Left forelimb (tissue), 1 donor: ENCODE measurements at regions not wholly inside any gene's neighbourhood (a gene's known extent, or its start where the extent isn't known, plus 50 kb on each side); places are given as distances from the start of the nearest gene placed in this dataset.

Experiments
- DNase-seq: peaks from one replicate; pipeline ENCODE4 v3.0.0-alpha.2; 2018; ENCODE audit warnings: low spot score

DNA sequence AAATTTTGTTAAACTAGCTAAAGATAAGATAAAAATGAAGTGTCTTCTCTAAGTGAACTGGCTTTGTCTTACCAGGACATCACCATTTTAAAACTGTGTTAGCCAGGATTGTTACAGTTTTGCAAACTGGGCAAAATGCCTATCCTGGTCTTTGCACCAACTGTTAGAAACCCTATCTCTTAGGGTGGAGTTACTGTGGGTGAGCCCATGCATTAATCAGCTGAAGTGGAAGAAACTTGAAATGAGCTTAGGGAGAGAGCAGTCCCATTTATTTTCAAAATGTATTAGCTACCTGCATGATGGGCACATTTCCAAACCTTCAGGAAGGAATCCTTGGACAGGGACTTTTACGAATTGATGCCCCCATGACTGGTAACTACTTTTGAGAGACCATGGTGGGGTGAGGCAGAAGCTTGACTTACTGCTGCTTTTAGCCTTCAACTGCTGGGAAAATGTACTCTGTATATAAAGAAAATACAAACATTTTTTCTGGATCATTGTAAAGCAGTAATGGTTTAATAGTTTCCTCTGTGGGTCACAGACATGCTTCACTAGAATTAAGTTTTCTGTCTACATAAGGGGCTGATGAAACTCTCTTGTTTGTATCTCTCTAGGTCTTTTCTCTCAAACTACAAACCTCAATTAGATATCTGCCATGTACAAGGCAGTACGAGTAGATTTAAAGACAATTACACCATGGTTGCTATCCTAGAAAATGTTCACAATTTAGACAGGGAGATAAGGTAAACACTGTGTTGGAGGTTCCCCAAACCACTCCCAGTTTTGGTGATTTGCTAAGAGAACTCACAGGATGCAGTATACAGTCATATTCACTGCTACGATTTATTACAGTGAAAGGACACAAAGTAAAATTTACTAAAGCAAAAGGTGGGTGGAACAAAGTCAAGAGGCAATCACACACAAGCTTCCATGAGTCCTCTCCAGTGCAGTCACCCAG is 321.4 kb upstream of the MMADHC start:
- DNase-seq, result no peak

DNA sequence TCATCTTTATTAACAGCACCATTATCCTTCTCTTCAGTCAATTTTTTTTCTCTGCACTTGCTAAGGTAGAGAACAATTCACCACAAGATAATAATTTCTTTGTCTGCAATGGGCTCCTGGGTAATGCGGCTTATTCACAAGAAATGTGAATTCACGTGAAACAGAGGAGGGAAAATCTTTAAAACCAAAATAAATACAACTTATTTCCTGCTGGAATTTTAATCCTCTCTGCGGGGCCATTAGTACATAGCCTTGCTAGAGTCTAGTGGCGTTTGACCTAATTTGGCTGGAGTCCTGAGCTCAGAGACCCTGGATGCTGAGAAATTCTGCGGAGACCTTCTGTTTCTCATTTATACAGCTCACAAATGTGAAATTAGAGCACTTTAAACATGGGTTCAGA is 319.3 kb upstream of the MMADHC start:
- DNase-seq, result no peak

DNA sequence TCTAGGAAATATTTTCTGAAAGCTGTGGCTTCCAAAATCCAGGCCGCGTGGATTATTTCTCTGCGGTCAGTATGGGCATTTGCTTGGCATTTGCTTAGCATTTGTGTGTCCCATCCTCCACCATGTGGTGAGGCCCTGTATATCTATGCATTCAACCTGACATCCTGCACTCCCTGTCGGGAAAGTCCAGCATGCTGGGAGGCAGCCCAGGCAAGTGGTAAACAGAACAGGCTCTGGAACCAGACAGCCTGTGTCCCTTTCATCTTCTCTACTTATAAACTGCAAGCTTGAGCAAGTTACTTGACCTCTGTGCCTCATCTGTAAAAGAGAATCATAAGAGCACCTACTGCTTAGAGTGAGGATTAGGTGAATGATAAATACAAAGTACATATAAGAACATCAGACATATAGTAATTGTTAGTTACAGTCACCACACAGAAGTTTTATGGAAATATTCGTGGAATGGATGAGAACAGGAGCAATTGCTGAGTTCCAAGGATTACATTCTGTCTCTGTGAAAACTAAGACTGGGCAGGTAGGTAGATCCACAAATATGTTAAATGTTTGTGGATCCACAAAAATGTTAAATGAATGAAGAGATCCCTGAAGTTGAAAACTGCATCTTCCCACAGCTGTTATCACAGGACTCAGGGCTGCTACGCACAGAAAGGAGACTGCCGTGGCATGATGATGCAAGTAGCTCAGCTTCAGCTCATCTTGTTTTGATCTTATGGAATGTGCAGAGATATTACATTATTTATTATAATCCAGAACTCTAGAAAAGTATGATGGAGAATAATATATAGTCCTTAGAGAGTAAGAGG is 317.0 kb upstream of the MMADHC start:
- no peak for DNase-seq

DNA sequence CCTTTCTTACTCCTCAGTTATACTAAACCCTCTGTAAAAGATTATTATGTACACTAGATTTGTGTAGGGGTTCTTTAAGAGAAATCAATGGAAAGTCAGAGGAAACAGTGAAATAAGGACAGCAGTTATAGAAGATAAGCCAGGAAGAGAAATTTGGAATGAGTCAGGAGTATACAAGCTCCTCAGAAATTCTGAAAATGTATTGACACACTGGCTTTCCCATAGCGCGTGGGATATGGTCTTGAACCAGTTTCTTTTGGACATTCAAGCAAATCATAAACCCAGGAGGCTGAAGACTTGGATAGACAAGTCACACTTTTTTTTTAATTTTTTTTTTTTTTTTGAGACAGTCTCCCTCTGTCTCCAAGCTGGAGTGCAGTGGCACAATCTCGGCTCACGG is 316.1 kb upstream of the MMADHC start:
- DNase-seq, result no peak

DNA sequence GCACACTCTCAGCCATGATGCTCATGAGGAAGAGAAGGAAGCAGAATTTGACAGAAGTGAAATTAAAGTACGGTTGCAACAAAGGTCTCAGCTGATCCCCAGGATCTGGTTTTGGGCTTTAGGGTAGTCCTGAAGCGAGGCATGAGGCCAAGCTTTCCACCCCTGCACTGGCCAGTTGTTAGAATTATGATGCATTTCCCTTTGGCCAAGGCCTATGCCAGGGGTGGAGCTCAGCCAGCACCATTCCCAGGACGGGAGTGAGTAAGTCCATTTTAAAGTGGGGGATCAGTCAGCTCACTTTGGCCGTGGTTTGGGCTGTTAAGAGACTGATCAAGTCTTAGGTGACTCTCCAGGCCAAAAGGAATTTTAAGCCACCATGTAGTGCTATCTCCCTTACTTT is 314.5 kb upstream of the MMADHC start:
- no peak for DNase-seq

DNA sequence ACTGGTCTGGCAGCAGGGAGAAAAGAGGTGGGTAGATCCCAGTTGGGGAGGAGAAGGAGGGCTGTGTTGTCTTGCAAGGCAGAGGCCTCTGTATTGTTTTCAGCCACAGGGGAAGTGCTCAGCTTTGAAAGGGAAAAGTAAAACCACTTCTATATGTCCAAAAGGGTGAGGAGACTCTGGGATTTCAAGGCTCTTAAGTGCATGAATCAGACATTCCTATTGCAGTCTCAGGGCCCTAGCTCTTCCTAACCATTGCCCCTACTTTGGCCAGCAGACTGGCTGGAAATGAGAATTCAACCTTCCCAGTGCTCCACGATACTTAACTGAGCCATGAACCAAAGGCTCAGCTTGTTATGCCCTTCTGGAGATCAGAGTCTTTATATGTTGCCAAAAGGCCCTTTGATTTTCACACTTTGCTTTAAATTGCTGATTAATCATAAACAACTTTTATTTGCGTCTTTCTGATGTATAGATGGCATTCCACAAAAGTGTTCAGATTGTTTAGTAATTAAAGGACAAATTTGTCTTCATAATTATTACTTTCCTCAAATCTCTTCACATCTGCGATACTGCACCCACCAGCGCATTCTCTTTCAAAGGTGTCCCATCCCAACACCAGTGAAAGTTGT is 313.8 kb upstream of the MMADHC start:
- no peak for DNase-seq

DNA sequence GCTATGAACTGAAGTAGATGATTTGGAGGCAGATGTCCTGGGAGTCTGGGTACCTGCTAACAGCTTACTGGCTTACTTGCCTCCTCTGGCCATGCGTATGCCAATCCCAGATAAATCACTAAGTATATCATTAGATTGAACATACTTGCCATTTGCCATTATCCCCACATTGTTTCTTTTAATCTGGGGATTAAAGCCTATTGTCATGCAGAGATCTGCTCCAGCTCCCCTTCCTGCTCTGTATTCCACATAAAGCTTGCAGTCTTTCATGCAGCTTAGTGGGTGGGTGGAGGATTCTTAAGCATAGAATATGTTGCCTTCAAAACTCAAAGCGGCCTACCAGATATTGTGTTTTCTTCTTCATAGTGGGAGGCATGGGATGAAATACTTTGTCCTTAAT is 311.8 kb upstream of the MMADHC start:
- DNase-seq, result no peak

DNA sequence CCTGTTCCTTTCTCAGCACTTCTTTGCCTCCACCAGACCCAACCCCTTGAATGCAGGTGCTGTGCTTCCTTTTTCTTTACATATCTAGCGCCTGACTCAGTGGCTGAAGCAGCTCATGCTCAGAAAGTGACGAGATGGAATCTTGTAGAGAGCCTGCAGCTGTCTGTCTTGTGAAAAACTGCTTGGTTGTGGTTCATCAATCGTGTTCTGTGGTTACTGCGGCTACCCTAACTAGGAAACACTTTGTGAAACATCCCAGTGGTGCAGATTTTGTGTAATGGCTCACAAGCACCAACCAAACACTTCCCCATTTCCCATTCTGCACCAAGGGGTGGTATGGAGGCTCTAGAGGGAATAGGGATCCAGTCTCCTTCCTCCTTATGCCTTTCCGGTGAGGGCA is 307.2 kb upstream of the MMADHC start:
- DNase-seq, result no peak

DNA sequence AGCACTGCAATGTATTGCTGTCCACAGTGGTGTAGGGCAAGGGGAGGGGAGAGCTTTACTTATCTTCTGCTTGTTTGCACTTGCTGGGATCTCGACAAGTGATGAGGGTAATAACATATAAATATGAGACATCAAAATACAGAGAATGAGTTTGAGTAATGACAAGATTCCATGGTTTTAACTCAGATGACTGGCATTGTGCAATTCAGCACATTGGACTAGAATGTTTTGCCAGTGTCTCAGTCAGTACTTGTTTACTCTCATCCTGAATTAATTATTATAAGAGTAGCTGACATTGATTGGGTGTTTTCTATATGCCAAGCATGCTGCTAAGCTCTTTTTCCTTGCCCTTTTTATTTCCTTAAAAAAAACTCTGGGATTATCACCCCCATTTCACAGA is 306.7 kb upstream of the MMADHC start:
- no peak for DNase-seq

DNA sequence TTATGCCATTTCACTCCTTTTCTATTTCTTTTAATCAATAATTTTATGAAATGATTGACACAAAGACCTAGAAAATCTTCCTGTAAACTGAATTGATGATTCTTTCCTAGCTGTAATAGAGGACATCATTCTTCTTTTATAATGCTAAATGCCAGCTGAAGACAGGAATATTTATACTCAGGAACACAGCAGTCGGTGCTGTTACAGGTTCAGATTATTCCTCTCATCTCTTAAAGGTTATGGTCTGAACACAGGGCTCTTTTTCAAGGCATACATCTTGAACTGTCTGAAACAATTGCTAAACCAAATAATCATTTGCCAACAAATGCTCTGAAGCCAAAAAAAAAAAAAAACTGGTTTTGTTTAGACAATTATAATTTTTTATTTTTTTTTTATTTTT is 305.0 kb upstream of the MMADHC start:
- DNase-seq, result no peak

DNA sequence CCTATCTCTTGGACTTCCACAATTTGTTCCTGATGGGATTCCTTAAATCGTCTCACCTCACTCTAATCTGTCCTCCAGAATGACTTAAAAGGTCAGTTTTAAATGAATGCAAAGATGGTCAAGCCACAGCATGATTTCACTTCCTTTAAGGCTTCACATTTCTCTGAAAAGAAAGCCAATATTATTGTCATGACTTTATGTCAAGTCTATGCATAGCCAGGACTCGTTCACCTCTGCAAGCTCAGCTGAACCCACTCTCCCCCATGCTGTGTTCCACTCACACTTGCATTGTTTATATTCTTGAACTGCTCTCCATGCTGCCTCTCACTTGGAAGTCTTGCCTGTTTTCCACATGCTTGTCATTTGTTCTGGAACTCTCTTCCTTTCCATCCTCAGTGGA is 298.4 kb upstream of the MMADHC start:
- DNase-seq, result no peak

DNA sequence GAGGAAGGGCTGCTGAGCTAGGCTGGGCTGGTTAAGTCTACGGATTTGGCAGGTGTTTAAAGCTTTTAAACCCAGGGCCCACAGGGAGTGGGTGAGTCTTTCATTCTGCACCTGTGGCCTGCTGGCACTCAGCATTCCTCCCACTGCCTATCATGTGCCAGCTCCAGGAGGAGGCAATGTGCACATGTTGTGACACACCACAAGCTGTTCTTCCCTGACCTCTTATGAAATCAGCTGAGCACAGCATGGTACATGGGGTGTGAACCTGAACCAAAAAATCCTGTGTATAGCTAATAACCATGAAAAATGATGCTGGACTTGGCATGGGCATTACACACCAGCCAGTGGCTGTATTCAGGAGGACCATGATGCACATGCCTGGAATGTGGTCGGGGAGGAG is 297.9 kb upstream of the MMADHC start:
- no peak for DNase-seq

DNA sequence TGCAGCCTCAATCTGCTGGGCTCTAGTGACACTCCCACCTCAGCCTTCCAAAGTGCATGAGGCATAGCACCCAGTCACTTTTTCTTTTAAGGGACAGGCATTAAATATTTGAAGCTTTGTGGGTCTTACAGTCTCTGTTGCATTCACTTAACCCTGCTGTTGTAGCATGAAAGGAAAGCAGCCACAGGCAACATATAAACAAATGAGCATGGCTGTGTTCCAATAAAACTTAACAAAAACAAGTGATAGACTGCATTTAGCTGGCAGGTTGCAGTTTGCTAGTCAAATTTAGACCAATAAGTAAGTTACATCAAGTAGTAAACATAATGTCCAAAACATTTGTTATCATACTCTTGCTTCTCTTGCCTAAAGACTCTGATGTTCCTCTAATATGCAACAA is 297.3 kb upstream of the MMADHC start:
- no peak for DNase-seq

DNA sequence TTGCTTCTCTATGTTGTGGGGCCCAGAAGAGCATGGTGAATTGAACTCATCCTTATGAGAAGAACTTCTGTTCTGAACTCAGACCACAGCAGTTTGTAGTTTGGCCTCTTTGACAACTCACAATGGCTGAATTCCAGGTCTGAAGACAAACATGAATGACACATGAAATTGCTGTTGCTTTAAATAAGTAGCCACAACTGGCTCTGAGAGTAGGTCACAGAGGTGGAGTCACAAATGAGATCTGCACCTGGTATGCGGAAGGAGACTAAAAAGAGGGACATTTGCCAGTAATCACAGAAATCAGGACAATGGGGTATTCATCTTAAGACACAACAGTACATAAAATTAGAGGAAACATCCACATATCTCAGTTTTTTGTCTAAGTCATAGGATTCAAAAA is 290.3 kb upstream of the MMADHC start:
- DNase-seq, result no peak

DNA sequence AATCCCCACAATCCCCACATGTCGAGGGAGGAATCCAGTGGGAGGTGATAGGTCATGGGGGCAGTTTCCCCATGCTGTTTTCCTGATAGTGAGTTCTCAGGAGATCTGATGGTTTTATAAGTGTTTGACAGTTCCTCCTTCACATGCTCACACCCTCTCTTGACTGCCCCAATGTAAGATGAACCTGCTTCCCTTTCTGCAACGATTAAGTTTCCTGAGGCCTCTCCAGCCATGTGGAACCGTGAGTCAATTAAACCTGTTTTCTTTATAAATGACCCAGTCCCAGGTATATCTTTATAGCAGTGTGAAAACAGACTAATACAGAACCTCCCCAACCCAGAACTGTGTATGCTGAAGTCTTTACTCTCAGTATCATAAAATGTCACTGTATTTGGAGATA is 289.5 kb upstream of the MMADHC start:
- DNase-seq, result no peak

DNA sequence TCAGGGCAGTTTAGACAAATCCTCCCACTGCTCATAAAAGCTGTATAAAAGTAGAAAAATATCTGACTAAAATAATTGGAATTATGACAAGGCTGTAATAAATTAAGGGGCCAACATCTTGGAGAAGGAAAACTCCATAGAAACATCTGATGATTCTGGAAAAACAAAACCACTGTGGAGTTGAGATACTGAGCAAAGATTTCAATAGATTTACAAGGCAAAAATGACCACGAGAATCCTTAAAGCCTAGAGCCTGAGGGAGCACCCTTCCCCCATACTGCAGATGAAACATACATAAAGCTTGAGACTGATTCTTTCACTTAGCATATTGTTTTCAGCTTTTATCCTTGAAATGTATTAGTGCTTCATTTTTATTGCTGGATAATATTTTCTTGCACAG is 286.4 kb upstream of the MMADHC start:
- DNase-seq, result no peak

DNA sequence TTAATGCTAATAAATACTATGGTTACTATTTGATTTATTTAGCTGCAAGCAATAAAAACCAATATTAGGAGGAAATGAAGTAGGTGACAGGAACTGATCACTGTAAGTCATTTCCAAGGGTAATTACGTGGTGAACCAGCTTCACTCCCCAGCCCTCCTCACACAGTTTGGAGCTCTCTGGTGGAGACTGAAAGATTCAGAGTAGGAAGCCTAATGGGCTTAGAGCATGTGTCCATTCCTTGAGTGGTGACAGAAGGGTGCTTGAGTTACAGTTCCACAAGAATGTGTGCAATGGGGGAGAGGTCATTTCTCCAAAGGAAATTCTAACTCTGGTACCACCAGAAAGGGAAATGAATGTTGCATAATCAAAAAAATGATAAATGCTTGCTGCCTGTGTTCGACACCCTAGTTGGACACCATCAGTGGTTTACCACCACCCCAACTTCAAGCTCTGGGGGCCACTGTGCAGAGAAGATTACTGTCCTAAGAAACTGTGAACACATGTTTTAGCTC is 285.1 kb upstream of the MMADHC start:
- no peak for DNase-seq

DNA sequence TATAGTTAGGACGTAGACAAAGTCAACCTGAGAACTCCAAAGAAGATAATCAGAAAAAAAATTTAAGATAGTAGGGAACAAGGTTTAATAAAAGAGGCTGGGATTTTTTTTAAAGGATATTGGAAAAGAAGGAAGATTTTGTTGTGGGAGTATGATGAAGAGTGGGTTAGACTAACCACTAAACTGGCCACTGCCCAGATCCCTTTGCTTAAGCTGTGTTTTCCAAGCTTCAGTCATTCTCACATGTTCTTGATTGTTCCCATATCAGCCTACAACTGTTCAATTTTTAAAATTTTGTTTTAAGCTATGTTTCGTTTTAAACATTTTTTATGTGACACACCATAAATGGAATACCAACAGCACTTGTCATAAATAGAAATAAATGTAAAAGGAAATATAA is 284.5 kb upstream of the MMADHC start:
- DNase-seq, result no peak

DNA sequence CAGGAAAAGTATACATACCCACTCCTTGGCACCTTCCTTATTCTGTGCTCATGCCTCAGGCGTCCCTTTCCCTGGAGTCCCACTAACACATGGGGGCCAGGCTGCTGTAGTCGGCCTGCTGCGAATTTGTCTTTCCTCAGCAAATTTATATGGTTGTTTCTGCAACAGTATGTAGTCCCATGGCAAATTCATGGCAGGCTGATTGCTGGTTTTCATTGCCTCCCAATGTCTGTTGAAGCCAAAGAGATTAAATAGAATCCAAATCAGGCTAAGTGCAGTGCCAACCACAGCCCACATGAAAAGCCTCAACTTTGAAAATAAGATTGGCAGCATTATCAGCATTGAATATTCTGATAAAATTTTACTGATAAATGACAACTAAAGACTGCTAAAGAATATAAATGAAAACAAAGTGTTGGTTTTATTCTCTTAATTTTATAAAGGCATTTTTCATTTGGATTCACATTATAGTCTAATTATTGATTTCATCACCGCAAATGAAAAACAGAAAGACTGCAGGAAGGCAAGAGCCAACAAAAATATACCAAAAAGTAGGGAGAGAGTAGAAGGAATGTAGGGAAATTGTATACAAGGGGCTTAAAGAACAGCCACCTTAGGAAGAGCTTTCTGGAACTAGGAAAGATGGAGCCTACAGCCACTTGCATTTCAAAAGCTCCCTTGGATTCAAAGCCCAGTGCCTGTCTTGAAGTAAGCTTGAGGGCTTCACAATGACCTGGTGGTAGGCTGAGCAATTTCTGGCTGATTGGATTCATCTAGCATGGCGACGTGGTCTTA is 283.7 kb upstream of the MMADHC start:
- DNase-seq, result no peak

DNA sequence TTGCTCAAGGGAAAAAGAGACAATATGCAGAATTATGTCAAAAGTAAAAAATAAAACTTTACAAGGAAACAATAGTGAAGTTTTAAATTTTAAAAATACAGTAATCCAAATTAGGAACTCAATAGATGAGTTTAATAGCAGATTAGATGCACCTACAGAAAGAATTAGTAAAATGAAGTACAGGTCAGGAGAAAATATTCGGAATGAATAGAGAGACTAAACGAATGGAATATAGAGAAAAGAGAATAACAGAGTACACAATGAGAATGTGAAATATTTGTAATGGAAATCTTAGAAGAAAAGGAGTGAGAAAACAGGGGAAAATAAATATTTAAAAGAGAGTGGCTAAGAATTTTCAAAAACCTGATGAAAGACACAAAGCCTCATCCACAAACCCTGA is 275.7 kb upstream of the MMADHC start:
- DNase-seq, result no peak

DNA sequence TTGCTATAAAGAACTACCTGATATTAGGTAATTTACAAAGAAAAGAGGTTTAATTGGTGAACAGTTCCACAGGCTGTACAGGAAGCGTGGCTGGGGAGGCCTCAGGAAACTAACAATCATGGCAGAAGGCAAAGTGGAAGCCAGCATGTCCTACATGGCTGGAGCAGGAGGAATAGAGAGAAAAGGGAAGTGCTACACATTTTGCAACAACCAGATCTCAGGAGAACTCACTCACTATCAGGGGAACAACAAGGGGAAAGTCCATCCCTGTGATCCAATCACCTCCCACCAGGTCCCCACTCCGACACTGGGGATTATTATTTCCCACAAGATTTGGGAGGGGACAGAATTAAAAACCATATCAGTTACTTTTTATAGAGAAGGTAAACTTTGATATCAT is 273.5 kb upstream of the MMADHC start:
- DNase-seq, result no peak
